ENCODE measurements at regions not wholly inside any gene's neighbourhood (a gene's known extent, or its start where the extent isn't known, plus 50 kb on each side); places are given as distances from the start of the nearest gene placed in this dataset.

DNA sequence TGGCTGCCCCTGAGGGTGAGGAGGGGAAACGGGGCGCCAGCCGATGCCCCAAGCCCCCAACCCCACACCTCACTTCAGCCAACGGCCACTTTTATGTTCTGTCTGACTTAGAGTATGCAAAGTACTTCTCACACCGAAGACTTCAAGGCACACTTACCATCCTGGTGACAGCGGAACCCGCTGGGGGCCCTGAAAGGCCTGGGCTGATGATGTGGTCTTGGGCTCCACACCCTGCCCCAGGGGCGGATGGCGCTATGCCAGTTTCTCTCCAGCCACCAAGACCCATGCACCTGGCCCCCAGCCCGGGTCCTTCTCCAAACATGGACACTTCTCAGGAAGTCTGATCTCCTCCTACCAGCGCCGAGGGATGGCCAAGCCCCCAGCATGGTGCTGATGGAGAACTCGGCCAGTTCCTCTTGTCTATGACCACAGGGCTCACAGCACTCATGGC, 175.4 kb downstream of the CTTN start:
- no peak for TF ChIP-seq POLR2A (IDR thresholded peaks at IDR 0.05)
- TF ChIP-seq, protein P1, sequence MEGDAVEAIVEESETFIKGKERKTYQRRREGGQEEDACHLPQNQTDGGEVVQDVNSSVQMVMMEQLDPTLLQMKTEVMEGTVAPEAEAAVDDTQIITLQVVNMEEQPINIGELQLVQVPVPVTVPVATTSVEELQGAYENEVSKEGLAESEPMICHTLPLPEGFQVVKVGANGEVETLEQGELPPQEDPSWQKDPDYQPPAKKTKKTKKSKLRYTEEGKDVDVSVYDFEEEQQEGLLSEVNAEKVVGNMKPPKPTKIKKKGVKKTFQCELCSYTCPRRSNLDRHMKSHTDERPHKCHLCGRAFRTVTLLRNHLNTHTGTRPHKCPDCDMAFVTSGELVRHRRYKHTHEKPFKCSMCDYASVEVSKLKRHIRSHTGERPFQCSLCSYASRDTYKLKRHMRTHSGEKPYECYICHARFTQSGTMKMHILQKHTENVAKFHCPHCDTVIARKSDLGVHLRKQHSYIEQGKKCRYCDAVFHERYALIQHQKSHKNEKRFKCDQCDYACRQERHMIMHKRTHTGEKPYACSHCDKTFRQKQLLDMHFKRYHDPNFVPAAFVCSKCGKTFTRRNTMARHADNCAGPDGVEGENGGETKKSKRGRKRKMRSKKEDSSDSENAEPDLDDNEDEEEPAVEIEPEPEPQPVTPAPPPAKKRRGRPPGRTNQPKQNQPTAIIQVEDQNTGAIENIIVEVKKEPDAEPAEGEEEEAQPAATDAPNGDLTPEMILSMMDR (IDR thresholded peaks at IDR 0.05), result no peak
